HCT116 (cell line): ENCODE measurements at regions not wholly inside any gene's neighbourhood (a gene's known extent, or its start where the extent isn't known, plus 50 kb on each side); places are given as distances from the start of the nearest gene placed in this dataset.

ENCODE experiments used
- ATAC-seq: fragments of 200-7000 bp; cut with Tn5 transposase; 2 replicates; pipeline ENCODE4 v1.9.1; 2020; ENCODE audit warnings: mild to moderate bottlenecking, moderate library complexity
- BruUV-seq: library from RNA; stranded (reverse); fragments of 400-500 nt; replicated peaks from 2 replicates; lab custom pipeline; 2021; lab: Mats Ljungman, UMichigan
- CTCF ChIA-PET: fragments of 300-600 bp; sonication (Branson Sonifier 250); formaldehyde crosslinking; loops from one replicate; lab custom pipeline; 2021; ENCODE audit warnings: antibody characterized with exemption; lab: Charles Lee
- POLR2A ChIA-PET: fragments of 300-600, 350-600 bp; sonication (Branson Sonifier 250); formaldehyde crosslinking; loops from one replicate; lab custom pipeline; 2021; ENCODE audit warnings: antibody characterized with exemption; lab: Charles Lee
- RAD21 ChIA-PET, 2 experiments: fragments of 300-600 bp; sonication (Branson Sonifier 250); formaldehyde crosslinking; loops; one replicate each; lab custom pipeline; 2023; ENCODE audit warnings: low total read pairs in 2 of 2; ENCODE audit not compliant: uncharacterized antibody in 2 of 2, unreplicated experiment in 2 of 2, low non-redundant PET in 1 of 2; lab: Charles Lee
- DNase-seq: peaks from one replicate; pipeline ENCODE4 v3.0.0-alpha.2; 2010; ENCODE audit warnings: low read depth, low spot score
- H2AFZ ChIP-seq: fragments of 200-600 bp; shearing (Covaris generic), sonication (generic); 2 replicates; pipeline ENCODE4 v1.6.1; 2017; ENCODE audit warnings: low read depth, mixed run types, mixed read lengths, antibody characterized with exemption, low read length; ENCODE audit not compliant: poor library complexity, severe bottlenecking
- H3K27ac ChIP-seq: 2 replicates; pipeline ENCODE4 v1.5.1; 2012; ENCODE audit warnings: low read depth, low read length
- H3K27me3 ChIP-seq: fragments of 200-600 bp; sonication (generic); 2 replicates; pipeline ENCODE4 v1.6.1; 2016; ENCODE audit warnings: mixed run types, low read length, mixed read lengths; ENCODE audit not compliant: insufficient read depth
- H3K36me3 ChIP-seq, 2 experiments: fragments of 200-500 bp in 1 of 2; fragments of 200-600 bp in 1 of 2; sonication (Bioruptor generic) in 1 of 2; sonication (generic) in 1 of 2; 2 replicates each; pipeline versions ENCODE4 v1.5.1 to v1.6.1; 2014 to 2016; ENCODE audit warnings: low read length in 2 of 2, inconsistent platforms in 1 of 2, mixed read lengths in 1 of 2, mixed run types in 1 of 2; ENCODE audit not compliant: insufficient read depth in 2 of 2, control insufficient read depth in 1 of 2
- H3K4me1 ChIP-seq, 2 experiments: fragments of 200-600 bp in 1 of 2; sonication (generic) in 1 of 2; 2 replicates each; pipeline versions ENCODE4 v1.5.1 to v1.6.1; 2012 to 2017; ENCODE audit warnings: low read length in 2 of 2, inconsistent platforms in 1 of 2, mild to moderate bottlenecking in 1 of 2, mixed read lengths in 1 of 2, mixed run types in 1 of 2, moderate library complexity in 1 of 2; ENCODE audit not compliant: insufficient read depth in 2 of 2, control insufficient read depth in 1 of 2
- H3K4me2 ChIP-seq: fragments of 200-600 bp; sonication (generic); 2 replicates; pipeline ENCODE4 v1.6.1; 2017; ENCODE audit warnings: mixed run types, low read length, mixed read lengths
- H3K4me3 ChIP-seq, 2 experiments: fragments of 200-600 bp in 1 of 2; sonication (generic) in 1 of 2; replicated peaks in 1 of 2; 2 replicates each; pipeline ENCODE4 v1.5.1; 2011 to 2016; ENCODE audit warnings: low read length in 2 of 2, control low read depth in 1 of 2, low read depth in 1 of 2, mild to moderate bottlenecking in 1 of 2, mixed read lengths in 1 of 2, mixed run types in 1 of 2
- H3K79me2 ChIP-seq: fragments of 200-600 bp; sonication (generic); 2 replicates; pipeline ENCODE4 v1.6.1; 2017; ENCODE audit warnings: mild to moderate bottlenecking, mixed run types, low read length, moderate library complexity, mixed read lengths; ENCODE audit not compliant: insufficient read depth
- H3K9ac ChIP-seq: fragments of 200-600 bp; sonication (generic); 2 replicates; pipeline ENCODE4 v1.6.1; 2016; ENCODE audit warnings: low read length, mixed read lengths
- H3K9me2 ChIP-seq: fragments of 200-600 bp; sonication (generic), shearing (Covaris generic); 2 replicates; pipeline ENCODE4 v1.6.1; 2017; ENCODE audit warnings: mixed run types, mild to moderate bottlenecking, moderate library complexity; ENCODE audit not compliant: insufficient read depth
- H3K9me3 ChIP-seq, 2 experiments: fragments of 200-500 bp in 1 of 2; fragments of 200-600 bp in 1 of 2; sonication (Bioruptor generic) in 1 of 2; sonication (generic) in 1 of 2; 2 replicates each; pipeline ENCODE4 v1.6.1; 2014 to 2017; ENCODE audit warnings: low read length in 2 of 2, mixed read lengths in 2 of 2, inconsistent platforms in 1 of 2, low read depth in 1 of 2, mild to moderate bottlenecking in 1 of 2, mixed run types in 1 of 2, moderate library complexity in 1 of 2; ENCODE audit not compliant: control insufficient read depth in 1 of 2, insufficient read depth in 1 of 2
- H4K20me1 ChIP-seq: fragments of 200-600 bp; sonication (generic), shearing (Covaris generic); 2 replicates; pipeline ENCODE4 v1.6.1; 2017; ENCODE audit warnings: mixed run types, mild to moderate bottlenecking, moderate library complexity; ENCODE audit not compliant: insufficient read depth
- ELF1 ChIP-seq: IDR thresholded peaks from 2 replicates; pipeline ENCODE4 v1.6.1; 2012; ENCODE audit warnings: low read depth, borderline replicate concordance
- JUND ChIP-seq: IDR thresholded peaks from 2 replicates; pipeline ENCODE4 v1.6.1; 2012
- YY1 ChIP-seq: IDR thresholded peaks from 2 replicates; pipeline ENCODE4 v1.6.1; 2011; ENCODE audit warnings: low read length, low read depth, moderate library complexity, mild to moderate bottlenecking; ENCODE audit not compliant: insufficient replicate concordance; ENCODE audit errors: extremely low read depth
- ZNF274 ChIP-seq: fragments of 200-500 bp; sonication (Bioruptor generic); IDR thresholded peaks from 2 replicates; pipeline ENCODE4 v1.6.1; 2014; ENCODE audit warnings: mild to moderate bottlenecking, low read depth, low read length, inconsistent platforms
- intact Hi-C: fragments of 100-400 bp; cut with micrococcal nuclease; formaldehyde crosslinking; loops from 2 replicates; pipeline ENCODE4 v1.10.0; 2022
- TF ChIP-seq, protein P1 (sequence below): IDR thresholded peaks from 2 replicates; pipeline ENCODE4 v1.6.1; 2012
- TF ChIP-seq, protein P2 (sequence below): IDR thresholded peaks from 2 replicates; pipeline ENCODE4 v1.6.1; 2012; ENCODE audit warnings: low read depth
- TF ChIP-seq, protein P3 (sequence below): IDR thresholded peaks from 2 replicates; pipeline ENCODE4 v1.6.1; 2012
- TF ChIP-seq, protein P4 (sequence below): IDR thresholded peaks from 2 replicates; pipeline ENCODE4 v1.6.1; 2011; ENCODE audit warnings: mild to moderate bottlenecking, low read length, moderate library complexity; ENCODE audit not compliant: insufficient replicate concordance; ENCODE audit errors: extremely low read depth

DNA sequence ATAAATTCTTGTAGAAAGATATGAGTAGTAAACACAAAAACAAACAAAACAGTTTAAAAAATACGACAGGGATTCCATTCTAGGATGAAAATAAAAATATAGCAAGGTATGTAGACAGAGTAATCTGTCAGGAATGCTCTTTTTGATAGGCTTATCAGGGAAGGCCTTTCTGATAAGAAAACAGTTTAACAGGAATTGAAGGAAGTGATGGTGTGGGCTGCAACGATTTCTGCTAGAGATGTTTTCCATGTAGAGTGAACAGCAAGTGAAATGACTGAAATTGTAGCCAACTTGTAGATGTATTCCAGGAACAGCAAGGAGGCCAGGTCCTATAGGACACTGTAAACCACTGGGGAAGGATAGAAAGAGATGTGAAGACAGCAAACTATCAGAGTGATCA is 689.7 kb upstream of the GJE1 start:
- BruUV-seq = no TSS peak
- Histone ChIP-seq H3K9me2 (no peaks in the 10 kb centered on the region), H3K9me3 (no peaks in the 10 kb centered on the region), H3K36me3 (no peaks in the 10 kb centered on the region), H3K4me1 (no peaks in the 10 kb centered on the region), H2AFZ (no peak overlapping the region)
- no peak for ATAC-seq
- RAD21 ChIA-PET = no interaction called here
- TF ChIP-seq, protein P1, sequence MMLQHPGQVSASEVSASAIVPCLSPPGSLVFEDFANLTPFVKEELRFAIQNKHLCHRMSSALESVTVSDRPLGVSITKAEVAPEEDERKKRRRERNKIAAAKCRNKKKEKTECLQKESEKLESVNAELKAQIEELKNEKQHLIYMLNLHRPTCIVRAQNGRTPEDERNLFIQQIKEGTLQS = no peak
- TF ChIP-seq ELF1 = no peak
- no peak for TF ChIP-seq ZNF274
- TF ChIP-seq, protein P2, sequence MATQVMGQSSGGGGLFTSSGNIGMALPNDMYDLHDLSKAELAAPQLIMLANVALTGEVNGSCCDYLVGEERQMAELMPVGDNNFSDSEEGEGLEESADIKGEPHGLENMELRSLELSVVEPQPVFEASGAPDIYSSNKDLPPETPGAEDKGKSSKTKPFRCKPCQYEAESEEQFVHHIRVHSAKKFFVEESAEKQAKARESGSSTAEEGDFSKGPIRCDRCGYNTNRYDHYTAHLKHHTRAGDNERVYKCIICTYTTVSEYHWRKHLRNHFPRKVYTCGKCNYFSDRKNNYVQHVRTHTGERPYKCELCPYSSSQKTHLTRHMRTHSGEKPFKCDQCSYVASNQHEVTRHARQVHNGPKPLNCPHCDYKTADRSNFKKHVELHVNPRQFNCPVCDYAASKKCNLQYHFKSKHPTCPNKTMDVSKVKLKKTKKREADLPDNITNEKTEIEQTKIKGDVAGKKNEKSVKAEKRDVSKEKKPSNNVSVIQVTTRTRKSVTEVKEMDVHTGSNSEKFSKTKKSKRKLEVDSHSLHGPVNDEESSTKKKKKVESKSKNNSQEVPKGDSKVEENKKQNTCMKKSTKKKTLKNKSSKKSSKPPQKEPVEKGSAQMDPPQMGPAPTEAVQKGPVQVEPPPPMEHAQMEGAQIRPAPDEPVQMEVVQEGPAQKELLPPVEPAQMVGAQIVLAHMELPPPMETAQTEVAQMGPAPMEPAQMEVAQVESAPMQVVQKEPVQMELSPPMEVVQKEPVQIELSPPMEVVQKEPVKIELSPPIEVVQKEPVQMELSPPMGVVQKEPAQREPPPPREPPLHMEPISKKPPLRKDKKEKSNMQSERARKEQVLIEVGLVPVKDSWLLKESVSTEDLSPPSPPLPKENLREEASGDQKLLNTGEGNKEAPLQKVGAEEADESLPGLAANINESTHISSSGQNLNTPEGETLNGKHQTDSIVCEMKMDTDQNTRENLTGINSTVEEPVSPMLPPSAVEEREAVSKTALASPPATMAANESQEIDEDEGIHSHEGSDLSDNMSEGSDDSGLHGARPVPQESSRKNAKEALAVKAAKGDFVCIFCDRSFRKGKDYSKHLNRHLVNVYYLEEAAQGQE = no peak
- TF ChIP-seq, protein P3, sequence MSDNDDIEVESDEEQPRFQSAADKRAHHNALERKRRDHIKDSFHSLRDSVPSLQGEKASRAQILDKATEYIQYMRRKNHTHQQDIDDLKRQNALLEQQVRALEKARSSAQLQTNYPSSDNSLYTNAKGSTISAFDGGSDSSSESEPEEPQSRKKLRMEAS = no peak
- TF ChIP-seq, protein P4, sequence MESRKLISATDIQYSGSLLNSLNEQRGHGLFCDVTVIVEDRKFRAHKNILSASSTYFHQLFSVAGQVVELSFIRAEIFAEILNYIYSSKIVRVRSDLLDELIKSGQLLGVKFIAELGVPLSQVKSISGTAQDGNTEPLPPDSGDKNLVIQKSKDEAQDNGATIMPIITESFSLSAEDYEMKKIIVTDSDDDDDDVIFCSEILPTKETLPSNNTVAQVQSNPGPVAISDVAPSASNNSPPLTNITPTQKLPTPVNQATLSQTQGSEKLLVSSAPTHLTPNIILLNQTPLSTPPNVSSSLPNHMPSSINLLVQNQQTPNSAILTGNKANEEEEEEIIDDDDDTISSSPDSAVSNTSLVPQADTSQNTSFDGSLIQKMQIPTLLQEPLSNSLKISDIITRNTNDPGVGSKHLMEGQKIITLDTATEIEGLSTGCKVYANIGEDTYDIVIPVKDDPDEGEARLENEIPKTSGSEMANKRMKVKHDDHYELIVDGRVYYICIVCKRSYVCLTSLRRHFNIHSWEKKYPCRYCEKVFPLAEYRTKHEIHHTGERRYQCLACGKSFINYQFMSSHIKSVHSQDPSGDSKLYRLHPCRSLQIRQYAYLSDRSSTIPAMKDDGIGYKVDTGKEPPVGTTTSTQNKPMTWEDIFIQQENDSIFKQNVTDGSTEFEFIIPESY = no peak
- no peak for TF ChIP-seq YY1
- TF ChIP-seq JUND = no peak
- TF ChIP-seq, all 23 proteins: peak for 0
- Histone ChIP-seq H3K27ac (no peak overlapping the region), H3K4me2 (no peak overlapping the region), H3K79me2 (no peaks in the 10 kb centered on the region), H3K4me3 (no peak overlapping the region), H3K9ac (no peak overlapping the region), H3K27me3 (no peaks in the 10 kb centered on the region), H4K20me1 (no peaks in the 10 kb centered on the region)
- CTCF ChIA-PET = no interaction called here
- no peak for DNase-seq
- POLR2A ChIA-PET = no interaction called here
- intact Hi-C loops = no loop called here
